ENCODE measurements at regions not wholly inside any gene's neighbourhood (a gene's known extent, or its start where the extent isn't known, plus 50 kb on each side); places are given as distances from the start of the nearest gene placed in this dataset.

GRCh38 chrX:43514820-43515219 lies 141.3 kb upstream of the MAOA start:
- no peaks in the 10 kb centered on the region for H3K9me3 ChIP-seq (replicated peaks; ENCODE audit: control insufficient read depth, low read depth, low read length)
- no peak overlapping the region for H3K27ac ChIP-seq (ENCODE audit: low read length)
- H3K36me3 ChIP-seq (ENCODE audit: control insufficient read depth, insufficient read depth, low read length), result no peaks in the 10 kb centered on the region
- no peaks in the 10 kb centered on the region for H3K4me1 ChIP-seq (ENCODE audit: control insufficient read depth, insufficient read depth, low read length)
- H3K4me3 ChIP-seq (ENCODE audit: low read length), result no peak overlapping the region
- DNase-seq, result no peak
- no CpG with 5 or more reads among the region's 1 CpG for WGBS (ENCODE audit: insufficient coverage)
- H3K27me3 ChIP-seq (ENCODE audit: control insufficient read depth, insufficient read depth, low read length), result peaks cover 6% of the 10 kb centered on the region

GRCh38 chrX:43522582-43522981 lies 133.5 kb upstream of the MAOA start:
- Histone ChIP-seq H3K4me1 (ENCODE audit: control insufficient read depth, insufficient read depth, low read length) (no peaks in the 10 kb centered on the region), H3K36me3 (ENCODE audit: control insufficient read depth, insufficient read depth, low read length) (no peaks in the 10 kb centered on the region), H3K9me3 (replicated peaks; ENCODE audit: control insufficient read depth, low read depth, low read length) (no peaks in the 10 kb centered on the region), H3K4me3 (ENCODE audit: low read length) (no peak overlapping the region), H3K27ac (ENCODE audit: low read length) (no peak overlapping the region), H3K27me3 (ENCODE audit: control insufficient read depth, insufficient read depth, low read length) (peaks cover 5% of the 10 kb centered on the region)
- WGBS (ENCODE audit: insufficient coverage), result no CpG with 5 or more reads among the region's 3 CpGs
- DNase-seq, result no peak

DNA sequence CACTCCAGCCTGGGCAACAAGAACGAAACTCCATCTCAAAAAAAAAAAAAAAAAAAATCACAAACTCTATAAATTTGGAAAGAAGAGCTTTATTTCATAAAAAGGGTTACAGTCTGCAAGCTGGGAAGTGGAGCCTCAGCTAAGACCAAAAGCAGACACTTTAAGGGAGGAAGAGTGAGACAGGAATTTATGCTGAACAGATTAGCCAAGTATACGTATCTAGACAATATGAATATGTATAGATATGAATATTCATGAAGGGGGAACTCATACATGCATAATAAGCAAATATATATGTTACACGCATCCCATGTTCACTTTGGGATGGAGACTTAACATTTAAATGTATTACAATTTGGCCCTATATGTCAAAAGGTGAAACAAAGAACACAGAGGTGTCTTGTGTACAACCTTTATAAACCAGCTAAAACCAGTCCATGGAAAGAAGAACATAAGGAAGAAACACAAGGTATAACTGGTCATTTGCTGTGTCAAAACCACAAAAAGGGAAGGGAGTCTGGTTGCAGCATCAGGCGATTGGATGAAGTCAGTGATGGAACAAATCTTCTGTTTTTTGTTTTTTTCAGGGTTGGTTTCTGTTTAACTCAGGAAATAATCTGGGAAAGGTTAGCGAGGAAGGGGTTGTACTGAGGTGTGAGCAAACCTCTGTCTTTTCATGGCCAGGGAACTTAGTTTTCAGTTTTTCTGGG lies 130.0 kb upstream of the MAOA start:
- H3K36me3 ChIP-seq (ENCODE audit: control insufficient read depth, insufficient read depth, low read length), result no peaks in the 10 kb centered on the region
- peaks cover 5% of the 10 kb centered on the region for H3K27me3 ChIP-seq (ENCODE audit: control insufficient read depth, insufficient read depth, low read length)
- no peak for DNase-seq
- H3K27ac ChIP-seq (ENCODE audit: low read length), result no peak overlapping the region
- H3K9me3 ChIP-seq (replicated peaks; ENCODE audit: control insufficient read depth, low read depth, low read length), result no peaks in the 10 kb centered on the region
- H3K4me1 ChIP-seq (ENCODE audit: control insufficient read depth, insufficient read depth, low read length), result no peaks in the 10 kb centered on the region
- H3K4me3 ChIP-seq (ENCODE audit: low read length), result no peak overlapping the region
- 67% methylated on average over 1 of the region's 5 CpGs for WGBS (ENCODE audit: insufficient coverage)

- WGBS (ENCODE audit: insufficient coverage), result 67% methylated on average over 1 of the region's 2 CpGs
- Histone ChIP-seq H3K36me3 (ENCODE audit: control insufficient read depth, insufficient read depth, low read length) (no peaks in the 10 kb centered on the region), H3K27me3 (ENCODE audit: control insufficient read depth, insufficient read depth, low read length) (peaks cover 5% of the 10 kb centered on the region), H3K4me1 (ENCODE audit: control insufficient read depth, insufficient read depth, low read length) (no peaks in the 10 kb centered on the region), H3K27ac (ENCODE audit: low read length) (no peak overlapping the region), H3K9me3 (replicated peaks; ENCODE audit: control insufficient read depth, low read depth, low read length) (no peaks in the 10 kb centered on the region), H3K4me3 (ENCODE audit: low read length) (no peak overlapping the region)
- no peak for DNase-seq
Measured at GRCh38 chrX:43526878-43527277, 129.2 kb upstream of the MAOA start.

DNA sequence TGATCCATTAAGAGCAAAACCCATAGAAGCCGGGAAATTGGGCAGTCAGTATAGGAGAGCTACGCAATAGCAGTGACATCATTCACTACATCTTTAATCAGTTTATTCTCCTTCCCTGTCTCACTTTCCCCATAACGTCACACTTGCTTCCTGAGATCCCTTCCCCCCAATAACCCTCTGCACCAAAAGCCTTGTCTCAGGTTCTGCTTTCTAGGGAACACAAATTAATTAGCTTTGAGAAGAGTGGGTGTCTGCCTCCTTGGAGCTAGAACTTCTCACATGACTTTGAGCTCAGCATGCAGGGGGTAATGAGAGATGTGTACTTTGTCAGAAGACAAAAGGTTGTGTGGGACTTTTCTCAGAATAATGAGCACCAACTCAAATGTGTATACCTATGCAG lies 128.3 kb upstream of the MAOA start:
- Histone ChIP-seq H3K4me1 (ENCODE audit: control insufficient read depth, insufficient read depth, low read length) (no peaks in the 10 kb centered on the region), H3K27ac (ENCODE audit: low read length) (no peak overlapping the region), H3K36me3 (ENCODE audit: control insufficient read depth, insufficient read depth, low read length) (no peaks in the 10 kb centered on the region), H3K27me3 (ENCODE audit: control insufficient read depth, insufficient read depth, low read length) (peaks cover 5% of the 10 kb centered on the region), H3K9me3 (replicated peaks; ENCODE audit: control insufficient read depth, low read depth, low read length) (no peaks in the 10 kb centered on the region), H3K4me3 (ENCODE audit: low read length) (no peak overlapping the region)
- 75% methylated on average over 2 of the region's 3 CpGs for WGBS (ENCODE audit: insufficient coverage)
- DNase-seq, result no peak

- no peaks in the 10 kb centered on the region for H3K36me3 ChIP-seq (ENCODE audit: control insufficient read depth, insufficient read depth, low read length)
- H3K4me3 ChIP-seq (ENCODE audit: low read length), result no peak overlapping the region
- no peak for DNase-seq
- H3K27me3 ChIP-seq (ENCODE audit: control insufficient read depth, insufficient read depth, low read length), result peaks cover 3% of the 10 kb centered on the region
- H3K4me1 ChIP-seq (ENCODE audit: control insufficient read depth, insufficient read depth, low read length), result no peaks in the 10 kb centered on the region
- no peaks in the 10 kb centered on the region for H3K9me3 ChIP-seq (replicated peaks; ENCODE audit: control insufficient read depth, low read depth, low read length)
- no CpG with 5 or more reads among the region's 2 CpGs for WGBS (ENCODE audit: insufficient coverage)
- H3K27ac ChIP-seq (ENCODE audit: low read length), result no peak overlapping the region
Measured at GRCh38 chrX:43530837-43531236, 125.3 kb upstream of the MAOA start.

DNA sequence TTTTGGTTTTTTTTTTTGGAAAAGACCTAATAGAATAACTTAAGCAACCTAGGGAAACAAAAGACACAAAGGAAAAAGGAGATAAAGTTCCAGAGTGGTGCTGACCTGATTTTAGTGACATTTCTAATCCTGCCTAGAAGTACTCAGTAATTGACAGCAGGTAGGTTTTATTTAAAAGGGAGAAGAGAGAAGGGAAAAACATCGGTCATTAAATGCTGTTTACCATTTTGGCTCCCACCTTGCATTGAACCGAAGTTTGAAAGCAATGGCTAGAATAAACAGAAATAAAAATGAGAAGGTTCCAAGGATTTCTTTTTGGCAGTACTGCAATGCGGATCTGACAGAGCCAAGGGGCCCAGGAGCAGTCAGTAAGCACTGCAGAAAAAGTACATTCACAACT lies 115.8 kb upstream of the MAOA start:
- Histone ChIP-seq H3K4me3 (ENCODE audit: low read length) (no peak overlapping the region), H3K27ac (ENCODE audit: low read length) (no peak overlapping the region), H3K36me3 (ENCODE audit: control insufficient read depth, insufficient read depth, low read length) (no peaks in the 10 kb centered on the region), H3K4me1 (ENCODE audit: control insufficient read depth, insufficient read depth, low read length) (no peaks in the 10 kb centered on the region), H3K27me3 (ENCODE audit: control insufficient read depth, insufficient read depth, low read length) (peaks cover 11% of the 10 kb centered on the region), H3K9me3 (replicated peaks; ENCODE audit: control insufficient read depth, low read depth, low read length) (no peaks in the 10 kb centered on the region)
- DNase-seq, result no peak
- WGBS (ENCODE audit: insufficient coverage), result 35% methylated on average over 2 of the region's 3 CpGs

- H3K9me3 ChIP-seq (replicated peaks; ENCODE audit: control insufficient read depth, low read depth, low read length), result no peaks in the 10 kb centered on the region
- DNase-seq, result peak; percentile 33
- no peaks in the 10 kb centered on the region for H3K4me1 ChIP-seq (ENCODE audit: control insufficient read depth, insufficient read depth, low read length)
- no peak overlapping the region for H3K4me3 ChIP-seq (ENCODE audit: low read length)
- 27% methylated on average over 3 of the region's 3 CpGs for WGBS (ENCODE audit: insufficient coverage)
- H3K36me3 ChIP-seq (ENCODE audit: control insufficient read depth, insufficient read depth, low read length), result no peaks in the 10 kb centered on the region
- H3K27me3 ChIP-seq (ENCODE audit: control insufficient read depth, insufficient read depth, low read length), result peaks cover 16% of the 10 kb centered on the region
- H3K27ac ChIP-seq (ENCODE audit: low read length), result no peak overlapping the region
Measured at GRCh38 chrX:43551590-43551989, 104.5 kb upstream of the MAOA start.

GRCh38 chrX:43552156-43552555 lies 103.9 kb upstream of the MAOA start:
- no peak overlapping the region for H3K4me3 ChIP-seq (ENCODE audit: low read length)
- WGBS (ENCODE audit: insufficient coverage), result no CpG with 5 or more reads among the region's 2 CpGs

DNA sequence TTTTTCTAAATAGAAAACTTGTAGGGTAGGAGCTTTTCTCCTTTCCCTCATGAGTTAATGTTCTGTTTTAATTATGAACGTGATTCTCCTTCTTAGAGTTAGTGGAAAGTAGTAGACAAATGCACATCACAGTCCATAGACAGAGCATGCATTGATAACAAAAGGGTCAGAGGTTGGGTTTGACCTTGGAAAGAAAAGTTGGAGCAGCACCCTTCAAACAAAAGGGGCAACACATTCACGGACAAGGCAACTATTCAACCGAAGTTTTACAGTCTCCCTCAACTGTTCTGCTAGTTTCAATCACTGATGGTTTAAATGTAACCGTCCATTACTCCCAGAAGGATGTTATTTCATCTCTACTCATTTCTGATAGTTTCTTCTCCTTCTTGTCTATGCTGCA lies 103.4 kb upstream of the MAOA start:
- no peak for DNase-seq
- Histone ChIP-seq H3K4me3 (ENCODE audit: low read length) (no peak overlapping the region), H3K27ac (ENCODE audit: low read length) (no peak overlapping the region), H3K36me3 (ENCODE audit: control insufficient read depth, insufficient read depth, low read length) (no peaks in the 10 kb centered on the region), H3K9me3 (replicated peaks; ENCODE audit: control insufficient read depth, low read depth, low read length) (no peaks in the 10 kb centered on the region), H3K4me1 (ENCODE audit: control insufficient read depth, insufficient read depth, low read length) (no peaks in the 10 kb centered on the region), H3K27me3 (ENCODE audit: control insufficient read depth, insufficient read depth, low read length) (peaks cover 18% of the 10 kb centered on the region)
- WGBS (ENCODE audit: insufficient coverage), result 100% methylated on average over 2 of the region's 4 CpGs

More at GRCh38 chrX:43552156-43552555, 103.9 kb upstream of the MAOA start:
- Histone ChIP-seq H3K27me3 (ENCODE audit: control insufficient read depth, insufficient read depth, low read length) (peaks cover 18% of the 10 kb centered on the region), H3K36me3 (ENCODE audit: control insufficient read depth, insufficient read depth, low read length) (no peaks in the 10 kb centered on the region), H3K4me1 (ENCODE audit: control insufficient read depth, insufficient read depth, low read length) (no peaks in the 10 kb centered on the region), H3K27ac (ENCODE audit: low read length) (no peak overlapping the region), H3K9me3 (replicated peaks; ENCODE audit: control insufficient read depth, low read depth, low read length) (no peaks in the 10 kb centered on the region)
- no peak for DNase-seq

DNA sequence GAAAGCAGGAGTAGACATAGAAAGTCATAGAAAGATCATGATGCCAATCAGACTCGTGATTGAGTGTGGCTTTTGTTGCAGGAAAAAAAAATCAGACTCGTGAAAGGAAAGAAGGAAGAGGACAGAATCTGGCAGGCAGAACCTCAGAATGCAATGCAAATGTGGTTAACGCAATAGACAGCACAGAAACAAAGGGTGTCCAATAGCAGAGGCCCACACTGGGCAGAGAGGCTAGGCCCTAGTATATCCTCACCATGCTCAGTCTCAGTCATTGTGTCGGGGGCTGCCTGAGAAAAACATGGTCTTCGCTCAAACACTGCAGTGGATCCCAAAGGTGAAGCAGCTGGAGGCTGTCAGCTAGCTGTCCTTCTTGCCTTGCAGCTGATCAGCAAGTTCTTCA lies 102.8 kb upstream of the MAOA start:
- no peak for DNase-seq
- Histone ChIP-seq H3K4me3 (ENCODE audit: low read length) (no peak overlapping the region), H3K36me3 (ENCODE audit: control insufficient read depth, insufficient read depth, low read length) (no peaks in the 10 kb centered on the region), H3K4me1 (ENCODE audit: control insufficient read depth, insufficient read depth, low read length) (no peaks in the 10 kb centered on the region), H3K27ac (ENCODE audit: low read length) (no peak overlapping the region), H3K9me3 (replicated peaks; ENCODE audit: control insufficient read depth, low read depth, low read length) (no peaks in the 10 kb centered on the region), H3K27me3 (ENCODE audit: control insufficient read depth, insufficient read depth, low read length) (peaks cover 18% of the 10 kb centered on the region)
- WGBS (ENCODE audit: insufficient coverage), result 66% methylated on average over 5 of the region's 5 CpGs
